Lower leg skin (tissue), 4 donors: ENCODE measurements at regions not wholly inside any gene's neighbourhood (a gene's known extent, or its start where the extent isn't known, plus 50 kb on each side); places are given as distances from the start of the nearest gene placed in this dataset.

Experiments
- DNase-seq, 2 donors: peaks; one replicate each; pipeline ENCODE4 v3.0.0-alpha.2; 2019; ENCODE audit warnings: low spot score in 2 of 2
- H3K4me3 ChIP-seq: fragments of 200-600 bp; sonication (generic); 2 replicates; pipeline ENCODE4 v1.5.1; 2017; ENCODE audit warnings: mild to moderate bottlenecking, low read depth; ENCODE audit not compliant: poor library complexity, severe bottlenecking
- CTCF ChIP-seq, 3 donors: fragments of 450-650 bp; IDR thresholded peaks; one replicate each; pipeline ENCODE4 v1.5.1; 2016; ENCODE audit warnings: antibody characterized with exemption in 3 of 3, mild to moderate bottlenecking in 3 of 3, moderate library complexity in 2 of 3
- POLR2A ChIP-seq, 2 donors: fragments of 450-650 bp; IDR thresholded peaks; one replicate each; pipeline ENCODE4 v1.6.1; 2016 to 2017; ENCODE audit warnings: antibody characterized with exemption in 2 of 2, mild to moderate bottlenecking in 1 of 2, moderate library complexity in 1 of 2
- WGBS, 2 donors: methylation state at CpG; one replicate each; pipeline ENCODE4 v1.1.5; 2018; 5-methylcytosine and 5-hydroxymethylcytosine counted together
- intact Hi-C: fragments of 100-400 bp; cut with DNase I; formaldehyde crosslinking; loops from one replicate; pipeline ENCODE4 v1.15.0; 2023; ENCODE audit warnings: low total_unique reads

DNA sequence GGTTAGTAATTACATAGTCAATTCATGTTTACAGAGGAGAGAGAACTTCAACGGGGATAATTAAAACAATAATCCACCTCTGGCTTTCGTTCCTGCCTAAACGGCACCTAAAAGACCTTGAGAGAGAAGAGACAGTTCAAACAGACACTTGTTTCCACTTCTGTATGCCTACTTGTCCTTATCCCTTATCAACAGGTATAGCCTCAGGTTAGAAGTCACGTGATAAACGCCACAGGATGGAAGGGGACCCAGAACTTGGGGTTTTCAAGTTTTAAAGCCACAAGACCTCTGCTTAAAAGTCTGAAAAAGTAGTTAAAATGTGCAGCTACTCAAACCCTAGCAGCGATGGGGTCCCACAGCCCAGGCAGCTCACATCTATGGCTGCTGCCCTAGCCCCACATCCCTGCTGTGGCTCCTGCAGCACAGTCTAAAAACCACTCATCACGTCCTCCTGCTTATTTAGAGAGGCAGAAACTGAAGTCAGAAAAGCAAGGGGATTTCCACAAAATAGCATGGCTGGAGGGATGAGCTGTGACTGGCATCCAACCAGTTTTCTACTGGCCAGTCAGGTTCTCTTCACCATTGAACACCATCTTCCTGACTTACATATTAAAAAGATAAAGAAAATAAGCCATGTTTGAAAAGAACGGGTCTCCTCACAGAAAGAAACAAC lies 51.2 kb upstream of the SEC16B start:
- 76 to 78% methylated on average over 8 of the region's 8 CpGs for WGBS, 2 donors
- DNase-seq: no peak
- no peak overlapping the region for H3K4me3 ChIP-seq
- intact Hi-C loops: no loop called here
- TF ChIP-seq POLR2A (IDR thresholded peaks at IDR 0.05) (no peak), CTCF (IDR thresholded peaks at IDR 0.05) (no peak)

GRCh38 chr1:178021950-178022349 lies 52.1 kb upstream of the SEC16B start:
- no peak overlapping the region for H3K4me3 ChIP-seq
- no peak for DNase-seq
- TF ChIP-seq CTCF (IDR thresholded peaks at IDR 0.05) (no peak), POLR2A (IDR thresholded peaks at IDR 0.05) (no peak)
- 74 to 75% methylated on average over 4 of the region's 4 CpGs for WGBS, 2 donors
- intact Hi-C loops: no loop called here

- no peak overlapping the region for H3K4me3 ChIP-seq
- no peak for DNase-seq
- TF ChIP-seq CTCF (IDR thresholded peaks at IDR 0.05): no peak
- TF ChIP-seq POLR2A (IDR thresholded peaks at IDR 0.05): no peak
- WGBS, 2 donors: 90 to 95% methylated on average over 2 of the region's 2 CpGs
- intact Hi-C loops: no loop called here
Measured at GRCh38 chr1:178023181-178023618, 53.3 kb upstream of the SEC16B start.

DNA sequence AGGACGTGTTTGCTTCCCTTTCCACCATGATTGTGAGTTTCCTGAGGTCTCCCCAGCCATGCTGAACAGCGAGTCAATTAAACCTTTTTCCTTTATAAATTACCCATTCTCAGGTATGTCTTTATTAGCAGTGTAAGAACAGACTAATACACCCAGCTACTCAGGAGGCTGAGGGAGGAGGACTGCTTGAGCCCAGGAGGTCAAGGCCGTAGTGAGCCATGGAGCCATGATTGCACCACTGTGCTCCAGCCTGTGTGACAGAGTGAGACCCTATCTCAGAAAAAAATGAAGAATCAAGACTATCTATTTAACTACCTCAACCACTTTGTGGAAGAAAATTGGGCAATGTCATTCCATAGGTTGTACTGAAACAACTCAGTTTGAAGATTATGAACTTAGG lies 54.6 kb upstream of the SEC16B start:
- no peak overlapping the region for H3K4me3 ChIP-seq
- intact Hi-C loops: no loop called here
- TF ChIP-seq CTCF (IDR thresholded peaks at IDR 0.05): no peak
- TF ChIP-seq POLR2A (IDR thresholded peaks at IDR 0.05): no peak
- DNase-seq: no peak
- 95 to 97% methylated on average over 3 of the region's 3 CpGs for WGBS, 2 donors

- DNase-seq: no peak
- 89 to 90% methylated on average over 9 of the region's 9 CpGs for WGBS, 2 donors
- TF ChIP-seq CTCF (IDR thresholded peaks at IDR 0.05) (no peak), POLR2A (IDR thresholded peaks at IDR 0.05) (no peak)
- H3K4me3 ChIP-seq: no peak overlapping the region
- intact Hi-C loops: no loop called here
Measured at GRCh38 chr1:178025613-178026356, 55.9 kb upstream of the SEC16B start.
